ENCODE measurements at regions not wholly inside any gene's neighbourhood (a gene's known extent, or its start where the extent isn't known, plus 50 kb on each side); places are given as distances from the start of the nearest gene placed in this dataset.

GRCh38 chrX:6683353-6683752 is 148.4 kb upstream of the VCX3A start:
- no peak for DNase-seq

GRCh38 chrX:6681521-6682145 is 146.7 kb upstream of the VCX3A start:
- DNase-seq, result no peak

- no peak for DNase-seq
Measured at GRCh38 chrX:6679988-6680387, 145.1 kb upstream of the VCX3A start.

- no peak for DNase-seq
Measured at GRCh38 chrX:6679550-6679949, 144.6 kb upstream of the VCX3A start.

GRCh38 chrX:6678313-6678712 is 143.4 kb upstream of the VCX3A start:
- DNase-seq, result no peak

GRCh38 chrX:6674734-6675133 is 139.8 kb upstream of the VCX3A start:
- DNase-seq, result no peak

- DNase-seq, result no peak
Measured at GRCh38 chrX:6667048-6667768, 132.3 kb upstream of the VCX3A start.

GRCh38 chrX:6666624-6667023 is 131.7 kb upstream of the VCX3A start:
- no peak for DNase-seq

GRCh38 chrX:6661736-6662135 is 126.8 kb upstream of the VCX3A start:
- no peak for DNase-seq

GRCh38 chrX:6660567-6661264 is 125.8 kb upstream of the VCX3A start:
- DNase-seq, result no peak

- DNase-seq, result no peak
Measured at GRCh38 chrX:6645216-6645615, 110.3 kb upstream of the VCX3A start.

GRCh38 chrX:6644411-6644810 is 109.5 kb upstream of the VCX3A start:
- no peak for DNase-seq

GRCh38 chrX:6640727-6641126 is 105.8 kb upstream of the VCX3A start:
- DNase-seq, result no peak

GRCh38 chrX:6614506-6614905 is 79.6 kb upstream of the VCX3A start:
- DNase-seq, result no peak

- DNase-seq, result no peak
Measured at GRCh38 chrX:6599230-6599860, 64.4 kb upstream of the VCX3A start.

Measured in NCI-H2081 treated with DMSO at 0.1 percent for 48 hours (cell line).